Thyroid gland (tissue), 4 donors: ENCODE measurements at regions not wholly inside any gene's neighbourhood (a gene's known extent, or its start where the extent isn't known, plus 50 kb on each side); places are given as distances from the start of the nearest gene placed in this dataset.

ENCODE experiments used
- DNase-seq, 2 donors: peaks; one replicate each; pipeline ENCODE4 v3.0.0-alpha.2; 2019
- H3K27ac ChIP-seq, 3 donors: fragments of 200-600 bp; sonication (generic); 1 replicate in 2 of 3; 2 replicates in 1 of 3; pipeline ENCODE4 v1.5.1; 2016 to 2019; ENCODE audit warnings: mild to moderate bottlenecking in 1 of 3, moderate library complexity in 1 of 3
- H3K27me3 ChIP-seq: fragments of 200-600 bp; sonication (generic); one replicate; pipeline ENCODE4 v1.5.1; 2019
- H3K36me3 ChIP-seq, 2 donors: fragments of 200-600 bp; sonication (generic); one replicate each; pipeline ENCODE4 v1.5.1; 2016 to 2019
- H3K4me1 ChIP-seq, 2 donors: fragments of 200-600 bp; sonication (generic); one replicate each; pipeline ENCODE4 v1.5.1; 2017 to 2019
- H3K4me3 ChIP-seq, 3 donors: fragments of 200-600 bp; sonication (generic); replicated peaks in 1 of 3; 1 replicate in 2 of 3; 2 replicates in 1 of 3; pipeline ENCODE4 v1.5.1; 2016; ENCODE audit warnings: mild to moderate bottlenecking in 1 of 3
- H3K9me3 ChIP-seq: fragments of 200-600 bp; sonication (generic); one replicate; pipeline ENCODE4 v1.5.1; 2017
- POLR2A ChIP-seq, 2 donors: fragments of 450-650 bp; IDR thresholded peaks; one replicate each; pipeline ENCODE4 v1.6.1; 2017; ENCODE audit warnings: antibody characterized with exemption in 2 of 2, mild to moderate bottlenecking in 2 of 2, moderate library complexity in 1 of 2
- WGBS, 2 donors: methylation state at CpG; one replicate each; pipeline ENCODE4 v1.1.5; 2017; 5-methylcytosine and 5-hydroxymethylcytosine counted together
- intact Hi-C: fragments of 100-400 bp; cut with DNase I; formaldehyde crosslinking; loops from one replicate; pipeline ENCODE4 v1.15.1; 2023
- TF ChIP-seq, protein P1 (sequence below), 6 experiments: fragments of 200-600 bp in 3 of 6; fragments of 450-650 bp in 3 of 6; sonication (generic) in 3 of 6; IDR thresholded peaks; one replicate each; pipeline ENCODE4 v1.5.1; 2016 to 2019; ENCODE audit warnings: antibody characterized with exemption in 6 of 6, mild to moderate bottlenecking in 2 of 6, inconsistent platforms in 1 of 6, moderate library complexity in 1 of 6

- H3K27me3 ChIP-seq, result no peaks in the 10 kb centered on the region
- no peaks in the 10 kb centered on the region for H3K9me3 ChIP-seq
- H3K4me3 ChIP-seq, result no peak overlapping the region
- no peaks in the 10 kb centered on the region for H3K36me3 ChIP-seq
- intact Hi-C loops, result no loop called here
- H3K27ac ChIP-seq, result no peak overlapping the region
- 52 to 59% methylated on average over 4 of the region's 4 CpGs for WGBS, 2 donors
- TF ChIP-seq, protein P1, sequence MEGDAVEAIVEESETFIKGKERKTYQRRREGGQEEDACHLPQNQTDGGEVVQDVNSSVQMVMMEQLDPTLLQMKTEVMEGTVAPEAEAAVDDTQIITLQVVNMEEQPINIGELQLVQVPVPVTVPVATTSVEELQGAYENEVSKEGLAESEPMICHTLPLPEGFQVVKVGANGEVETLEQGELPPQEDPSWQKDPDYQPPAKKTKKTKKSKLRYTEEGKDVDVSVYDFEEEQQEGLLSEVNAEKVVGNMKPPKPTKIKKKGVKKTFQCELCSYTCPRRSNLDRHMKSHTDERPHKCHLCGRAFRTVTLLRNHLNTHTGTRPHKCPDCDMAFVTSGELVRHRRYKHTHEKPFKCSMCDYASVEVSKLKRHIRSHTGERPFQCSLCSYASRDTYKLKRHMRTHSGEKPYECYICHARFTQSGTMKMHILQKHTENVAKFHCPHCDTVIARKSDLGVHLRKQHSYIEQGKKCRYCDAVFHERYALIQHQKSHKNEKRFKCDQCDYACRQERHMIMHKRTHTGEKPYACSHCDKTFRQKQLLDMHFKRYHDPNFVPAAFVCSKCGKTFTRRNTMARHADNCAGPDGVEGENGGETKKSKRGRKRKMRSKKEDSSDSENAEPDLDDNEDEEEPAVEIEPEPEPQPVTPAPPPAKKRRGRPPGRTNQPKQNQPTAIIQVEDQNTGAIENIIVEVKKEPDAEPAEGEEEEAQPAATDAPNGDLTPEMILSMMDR (IDR thresholded peaks at IDR 0.05), result no peak
- TF ChIP-seq POLR2A (IDR thresholded peaks at IDR 0.05), result no peak
- H3K4me1 ChIP-seq, result no peaks in the 10 kb centered on the region
- no peak for DNase-seq
Observed at GRCh38 chr3:139095803-139096466, 51.2 kb upstream of the PRR23C start.

DNA sequence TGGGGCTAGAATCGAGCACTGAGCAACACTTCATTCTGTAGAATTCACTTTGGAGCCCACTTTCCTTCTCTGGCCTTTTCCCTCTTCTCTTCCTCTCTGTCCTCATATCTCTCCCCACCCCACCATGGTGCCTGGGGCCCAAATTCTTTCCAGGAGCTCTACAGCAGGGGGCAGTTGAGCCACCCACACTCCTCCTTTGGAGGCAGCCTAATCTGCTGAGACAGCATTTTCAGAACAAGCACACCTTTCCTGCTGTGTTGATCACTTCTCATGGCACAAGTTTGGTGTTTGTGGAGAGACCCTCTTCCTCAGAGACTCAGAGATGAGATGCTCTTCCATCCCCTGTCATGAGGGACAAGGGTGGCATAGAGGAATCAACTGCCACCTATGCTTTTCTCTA is 52.0 kb upstream of the PRR23C start:
- Histone ChIP-seq H3K27ac (no peak overlapping the region), H3K36me3 (no peaks in the 10 kb centered on the region), H3K4me1 (no peaks in the 10 kb centered on the region), H3K4me3 (no peak overlapping the region), H3K9me3 (no peaks in the 10 kb centered on the region), H3K27me3 (no peaks in the 10 kb centered on the region)
- intact Hi-C loops, result no loop called here
- TF ChIP-seq POLR2A (IDR thresholded peaks at IDR 0.05), result no peak
- TF ChIP-seq, protein P1 (IDR thresholded peaks at IDR 0.05), result no peak
- 69 to 83% methylated on average over 1 of the region's 1 CpG for WGBS, 2 donors
- DNase-seq, result no peak

- H3K4me3 ChIP-seq, result no peak overlapping the region
- no peak for TF ChIP-seq POLR2A (IDR thresholded peaks at IDR 0.05)
- TF ChIP-seq, protein P1 (IDR thresholded peaks at IDR 0.05), result no peak
- DNase-seq, result no peak
- H3K4me1 ChIP-seq, result no peaks in the 10 kb centered on the region
- WGBS, 2 donors, result 87 to 98% methylated on average over 1 of the region's 1 CpG
- no peaks in the 10 kb centered on the region for H3K9me3 ChIP-seq
- no peak overlapping the region for H3K27ac ChIP-seq
- no peaks in the 10 kb centered on the region for H3K36me3 ChIP-seq
- intact Hi-C loops, result no loop called here
- no peaks in the 10 kb centered on the region for H3K27me3 ChIP-seq
Observed at GRCh38 chr3:139098391-139098790, 53.7 kb upstream of the PRR23C start.

DNA sequence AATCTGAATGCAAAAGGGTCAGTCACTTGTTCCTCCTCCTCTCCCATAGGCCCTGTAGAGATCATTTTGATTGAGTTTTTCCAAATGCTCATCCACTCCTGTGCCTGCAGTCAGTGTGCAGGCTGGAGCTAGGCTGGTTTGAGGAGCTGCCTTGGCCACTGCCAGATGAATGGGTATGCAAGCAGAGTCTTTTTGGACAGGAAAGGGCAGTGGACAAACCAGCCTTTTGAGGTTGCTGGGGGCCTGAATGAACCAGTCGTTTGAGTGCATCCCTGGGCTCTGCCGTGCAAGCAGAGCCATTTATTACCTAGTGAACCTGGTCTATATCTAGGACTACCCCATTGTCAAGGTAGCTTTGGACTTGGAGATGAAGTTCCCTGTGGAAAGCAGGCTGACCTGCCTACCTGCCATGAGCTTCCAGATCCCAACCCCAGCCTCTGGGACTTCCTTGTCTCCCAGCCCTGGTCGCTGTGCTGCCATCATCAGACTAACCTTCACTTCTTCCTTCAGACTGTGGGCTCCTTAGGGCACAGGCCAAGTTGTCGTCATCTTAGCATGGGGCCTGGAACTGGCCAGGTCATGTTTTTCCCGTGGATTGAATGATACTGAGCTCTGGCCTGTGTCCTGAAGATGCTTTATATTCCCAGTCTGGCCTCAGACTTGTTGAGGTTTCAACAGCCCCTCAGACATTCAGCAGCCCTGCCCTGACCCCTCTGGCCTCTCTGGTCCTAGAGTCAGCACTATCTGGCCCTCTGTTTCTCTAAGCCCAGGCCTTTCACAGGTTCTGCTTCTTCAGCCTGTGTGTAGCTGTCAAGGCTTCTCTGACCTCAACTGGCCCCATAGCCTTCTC is 55.5 kb upstream of the PRR23C start:
- Histone ChIP-seq H3K4me1 (no peaks in the 10 kb centered on the region), H3K9me3 (no peaks in the 10 kb centered on the region), H3K36me3 (no peaks in the 10 kb centered on the region), H3K4me3 (no peak overlapping the region), H3K27me3 (no peaks in the 10 kb centered on the region), H3K27ac (no peak overlapping the region)
- intact Hi-C loops, result no loop called here
- no peak for DNase-seq
- TF ChIP-seq POLR2A (IDR thresholded peaks at IDR 0.05), result no peak
- TF ChIP-seq, protein P1 (IDR thresholded peaks at IDR 0.05), result no peak
- WGBS, 2 donors, result 80 to 86% methylated on average over 5 of the region's 5 CpGs

DNA sequence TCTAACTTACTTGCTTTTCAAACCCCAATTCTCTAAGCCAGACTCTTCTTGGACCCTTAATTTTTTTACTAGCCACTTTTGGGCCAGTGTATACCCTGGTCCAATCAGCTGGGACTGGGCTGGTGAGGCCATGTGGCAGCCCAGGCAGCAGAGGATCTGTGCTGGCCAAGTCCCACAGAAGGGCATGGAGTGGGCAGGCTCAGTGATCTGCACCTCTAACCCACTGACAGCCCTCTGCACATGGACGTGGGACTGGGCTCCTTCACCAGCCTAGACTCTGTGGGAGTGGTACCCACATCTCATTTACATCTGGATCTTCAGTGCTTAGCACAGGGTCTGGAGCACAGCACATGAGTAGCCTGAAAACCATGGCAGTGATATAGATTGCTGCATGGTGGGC is 56.1 kb upstream of the PRR23C start:
- Histone ChIP-seq H3K36me3 (no peaks in the 10 kb centered on the region), H3K9me3 (no peaks in the 10 kb centered on the region), H3K27me3 (no peaks in the 10 kb centered on the region), H3K4me3 (no peak overlapping the region), H3K4me1 (no peaks in the 10 kb centered on the region), H3K27ac (no peak overlapping the region)
- DNase-seq, result no peak
- intact Hi-C loops, result no loop called here
- no peak for TF ChIP-seq POLR2A (IDR thresholded peaks at IDR 0.05)
- TF ChIP-seq, protein P1 (IDR thresholded peaks at IDR 0.05), result no peak
- WGBS, 2 donors, result 36 to 80% methylated on average over 1 of the region's 1 CpG
